ENCODE measurements at regions not wholly inside any gene's neighbourhood (a gene's known extent, or its start where the extent isn't known, plus 50 kb on each side); places are given as distances from the start of the nearest gene placed in this dataset.

DNA sequence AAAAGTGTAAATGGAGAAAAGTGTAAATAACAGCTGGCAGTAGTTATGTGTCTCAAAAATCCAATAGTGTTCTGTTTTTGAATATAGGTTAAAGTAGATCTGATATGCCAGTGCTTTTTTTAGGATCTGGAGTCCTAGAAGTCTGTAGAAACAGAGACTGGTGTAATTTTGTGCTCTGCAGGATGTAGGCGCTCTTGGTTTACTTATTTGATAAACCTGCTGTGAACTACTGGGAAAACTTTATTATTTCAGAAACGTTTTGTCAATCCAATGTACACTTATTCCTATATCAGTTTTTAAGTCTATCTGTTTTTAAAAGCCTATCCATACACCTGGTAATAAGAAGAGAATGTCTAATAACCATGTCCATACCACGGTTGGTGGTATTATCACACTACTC, 530.8 kb upstream of the ZNF804A start:
- 1 to 11% methylated on average over 3 of the region's 3 CpGs for WGBS, 2 experiments (ENCODE audit: low coverage in 1 of 2, low lambda C conversion rate in 2 of 2, missing lambda C conversion rate in 2 of 2)
- Histone ChIP-seq H3K4me3 (no peak overlapping the region), H3K27me3 (replicated peaks; ENCODE audit: insufficient read depth) (no peaks in the 10 kb centered on the region), H3K36me3 (ENCODE audit: low read depth) (no peaks in the 10 kb centered on the region), H4K20me1 (ENCODE audit: insufficient read depth) (no peaks in the 10 kb centered on the region), H3K4me2 (ENCODE audit: unreplicated experiment) (no peak overlapping the region), H3K4me1 (ENCODE audit: insufficient read depth) (no peaks in the 10 kb centered on the region), H3K27ac (no peak overlapping the region), H3K79me2 (ENCODE audit: insufficient read depth) (no peaks in the 10 kb centered on the region), H3K9ac (no peak overlapping the region), H2AFZ (no peak overlapping the region), H3F3A (ENCODE audit: insufficient read depth) (no peaks in the 10 kb centered on the region), H3K9me3 (ENCODE audit: low read depth) (no peaks in the 10 kb centered on the region), H3K9me2 (ENCODE audit: insufficient read depth) (no peaks in the 10 kb centered on the region)
- in situ Hi-C loops (cut with MboI): no loop called here
- no peak for TF ChIP-seq EZH2phosphoT487 (IDR thresholded peaks at IDR 0.05; ENCODE audit: insufficient read depth, low read depth)
- no peak for TF ChIP-seq EZH2 (IDR thresholded peaks at IDR 0.05; ENCODE audit: insufficient read depth, poor library complexity, severe bottlenecking)
- DNase-seq: no peak

DNA sequence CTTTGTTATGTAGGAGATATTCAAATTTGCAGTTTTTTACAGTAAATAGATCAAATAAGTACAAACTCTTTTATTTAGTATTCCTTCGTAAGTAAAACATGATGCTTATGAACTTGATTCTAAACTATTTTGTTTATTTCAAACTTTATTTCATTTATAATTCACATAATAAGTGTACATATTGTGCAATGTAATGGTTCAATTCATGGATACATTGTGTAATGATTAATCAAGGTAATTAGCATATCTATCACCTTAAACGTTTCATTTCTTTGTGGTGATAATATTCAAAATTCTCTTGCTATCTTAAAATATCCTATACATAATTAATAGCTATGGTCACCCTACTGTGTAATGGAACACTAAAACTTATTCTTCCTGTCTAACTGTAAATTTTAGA, 525.9 kb upstream of the ZNF804A start:
- H3K9me3 ChIP-seq (ENCODE audit: low read depth): no peaks in the 10 kb centered on the region
- no peaks in the 10 kb centered on the region for H3K79me2 ChIP-seq (ENCODE audit: insufficient read depth)
- H3K4me1 ChIP-seq (ENCODE audit: insufficient read depth): no peaks in the 10 kb centered on the region
- no peaks in the 10 kb centered on the region for H3K27me3 ChIP-seq (replicated peaks; ENCODE audit: insufficient read depth)
- no peak for DNase-seq
- H4K20me1 ChIP-seq (ENCODE audit: insufficient read depth): no peaks in the 10 kb centered on the region
- 2 to 12% methylated on average over 2 of the region's 2 CpGs for WGBS, 2 experiments (ENCODE audit: low coverage in 1 of 2, low lambda C conversion rate in 2 of 2, missing lambda C conversion rate in 2 of 2)
- in situ Hi-C loops (cut with MboI): no loop called here
- H3K9me2 ChIP-seq (ENCODE audit: insufficient read depth): no peaks in the 10 kb centered on the region
- H2AFZ ChIP-seq: no peak overlapping the region
- no peaks in the 10 kb centered on the region for H3K36me3 ChIP-seq (ENCODE audit: low read depth)
- H3K9ac ChIP-seq: no peak overlapping the region
- no peak overlapping the region for H3K27ac ChIP-seq
- H3K4me3 ChIP-seq: no peak overlapping the region
- H3F3A ChIP-seq (ENCODE audit: insufficient read depth): no peaks in the 10 kb centered on the region
- no peak overlapping the region for H3K4me2 ChIP-seq (ENCODE audit: unreplicated experiment)
- TF ChIP-seq EZH2phosphoT487 (IDR thresholded peaks at IDR 0.05; ENCODE audit: insufficient read depth, low read depth) (no peak), EZH2 (IDR thresholded peaks at IDR 0.05; ENCODE audit: insufficient read depth, poor library complexity, severe bottlenecking) (no peak)

DNA sequence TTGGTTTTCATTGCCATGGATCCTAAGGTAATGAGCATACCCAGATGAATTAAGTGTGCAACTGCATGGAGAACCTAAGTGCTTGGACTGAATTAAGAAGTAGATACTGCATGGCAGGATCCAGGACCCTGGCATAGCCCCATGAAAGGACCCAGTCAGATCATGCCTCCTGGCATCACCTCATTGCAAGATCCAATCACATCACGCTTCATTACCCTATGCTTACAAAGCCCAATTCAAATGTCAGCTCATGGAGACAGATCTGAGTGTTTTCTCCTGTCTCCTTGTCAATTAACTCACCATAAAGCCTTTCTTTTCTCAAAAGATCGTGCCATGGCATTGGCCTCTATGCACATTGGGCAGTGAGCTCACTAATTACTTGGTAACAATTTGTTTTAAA, 519.8 kb upstream of the ZNF804A start:
- no peak overlapping the region for H3K4me2 ChIP-seq (ENCODE audit: unreplicated experiment)
- no peak overlapping the region for H3K9ac ChIP-seq
- H3K27ac ChIP-seq: no peak overlapping the region
- no peaks in the 10 kb centered on the region for H4K20me1 ChIP-seq (ENCODE audit: insufficient read depth)
- H2AFZ ChIP-seq: no peak overlapping the region
- in situ Hi-C loops (cut with MboI): no loop called here
- H3K4me3 ChIP-seq: no peak overlapping the region
- no peaks in the 10 kb centered on the region for H3K36me3 ChIP-seq (ENCODE audit: low read depth)
- H3K9me2 ChIP-seq (ENCODE audit: insufficient read depth): no peaks in the 10 kb centered on the region
- no peaks in the 10 kb centered on the region for H3F3A ChIP-seq (ENCODE audit: insufficient read depth)
- H3K27me3 ChIP-seq (replicated peaks; ENCODE audit: insufficient read depth): no peaks in the 10 kb centered on the region
- no peaks in the 10 kb centered on the region for H3K79me2 ChIP-seq (ENCODE audit: insufficient read depth)
- no peak for DNase-seq
- no peaks in the 10 kb centered on the region for H3K4me1 ChIP-seq (ENCODE audit: insufficient read depth)
- TF ChIP-seq EZH2 (IDR thresholded peaks at IDR 0.05; ENCODE audit: insufficient read depth, poor library complexity, severe bottlenecking) (no peak), EZH2phosphoT487 (IDR thresholded peaks at IDR 0.05; ENCODE audit: insufficient read depth, low read depth) (no peak)
- H3K9me3 ChIP-seq (ENCODE audit: low read depth): no peaks in the 10 kb centered on the region
- 5 to 12% methylated on average over 2 of the region's 2 CpGs for WGBS, 2 experiments (ENCODE audit: low coverage in 1 of 2, low lambda C conversion rate in 2 of 2, missing lambda C conversion rate in 2 of 2)

DNA sequence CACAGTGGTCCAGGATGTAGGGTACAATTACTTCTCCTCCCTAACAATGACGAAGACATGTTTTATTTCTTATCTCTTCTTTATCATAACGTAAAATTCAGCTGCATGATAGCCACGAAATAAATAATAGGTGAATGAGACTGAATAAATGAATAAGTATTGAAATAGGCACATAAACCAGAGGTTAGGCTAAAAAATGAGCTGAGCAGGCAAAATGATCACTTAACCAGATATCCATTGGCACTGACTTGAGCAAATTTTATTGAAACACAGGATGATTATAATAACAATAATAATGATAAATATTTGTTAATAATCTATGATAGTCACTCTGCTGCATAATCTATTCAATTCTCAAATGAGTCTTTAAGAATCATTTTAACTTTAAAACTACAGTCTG, 506.9 kb upstream of the ZNF804A start:
- H3K9me2 ChIP-seq (ENCODE audit: insufficient read depth): no peaks in the 10 kb centered on the region
- in situ Hi-C loops (cut with MboI): no loop called here
- H2AFZ ChIP-seq: no peak overlapping the region
- DNase-seq: no peak
- 17 to 23% methylated on average over 3 of the region's 3 CpGs for WGBS, 2 experiments (ENCODE audit: low coverage in 1 of 2, low lambda C conversion rate in 2 of 2, missing lambda C conversion rate in 2 of 2)
- H3K27ac ChIP-seq: no peak overlapping the region
- H3K4me2 ChIP-seq (ENCODE audit: unreplicated experiment): no peak overlapping the region
- no peaks in the 10 kb centered on the region for H3K9me3 ChIP-seq (ENCODE audit: low read depth)
- no peaks in the 10 kb centered on the region for H3K27me3 ChIP-seq (replicated peaks; ENCODE audit: insufficient read depth)
- no peaks in the 10 kb centered on the region for H3K4me1 ChIP-seq (ENCODE audit: insufficient read depth)
- TF ChIP-seq EZH2 (IDR thresholded peaks at IDR 0.05; ENCODE audit: insufficient read depth, poor library complexity, severe bottlenecking): no peak
- TF ChIP-seq EZH2phosphoT487 (IDR thresholded peaks at IDR 0.05; ENCODE audit: insufficient read depth, low read depth): no peak
- H3F3A ChIP-seq (ENCODE audit: insufficient read depth): no peaks in the 10 kb centered on the region
- H4K20me1 ChIP-seq (ENCODE audit: insufficient read depth): no peaks in the 10 kb centered on the region
- no peaks in the 10 kb centered on the region for H3K79me2 ChIP-seq (ENCODE audit: insufficient read depth)
- no peak overlapping the region for H3K9ac ChIP-seq
- H3K36me3 ChIP-seq (ENCODE audit: low read depth): no peaks in the 10 kb centered on the region
- H3K4me3 ChIP-seq: no peak overlapping the region

All from GM23248 (cell line).